GM19397 (cell line): ENCODE measurements at regions not wholly inside any gene's neighbourhood (a gene's known extent, or its start where the extent isn't known, plus 50 kb on each side); places are given as distances from the start of the nearest gene placed in this dataset.
"Not testable (repeated sequence)": the region's sequence is repeated elsewhere in the genome, so short reads cannot be mapped to it uniquely, and the experiment has no call there.

Experiments
- ATAC-seq: cut with Tn5 transposase; IDR thresholded peaks from one replicate; pipeline ENCODE4 v1.9.1; 2021; ENCODE audit warnings: mild to moderate bottlenecking, moderate library complexity; ENCODE audit not compliant: unreplicated experiment

- not testable (repeated sequence) for ATAC-seq
Measured at GRCh38 chr14:105620865-105621471, 94.6 kb downstream of the TMEM121 start.

GRCh38 chr14:105621479-105622328 is 95.3 kb downstream of the TMEM121 start:
- not testable (repeated sequence) for ATAC-seq

- no peak for ATAC-seq
Measured at GRCh38 chr14:105622329-105622955, 96.1 kb downstream of the TMEM121 start.

GRCh38 chr14:105623178-105623577 is 96.8 kb downstream of the TMEM121 start:
- not testable (repeated sequence) for ATAC-seq

- ATAC-seq: not testable (repeated sequence)
Measured at GRCh38 chr14:105624346-105624745, 98.0 kb downstream of the TMEM121 start.

- not testable (repeated sequence) for ATAC-seq
Measured at GRCh38 chr14:105624749-105625434, 98.5 kb downstream of the TMEM121 start.

GRCh38 chr14:105625448-105625847 is 99.1 kb downstream of the TMEM121 start:
- ATAC-seq: not testable (repeated sequence)

- not testable (repeated sequence) for ATAC-seq
Measured at GRCh38 chr14:105626111-105626510, 99.7 kb downstream of the TMEM121 start.

GRCh38 chr14:105626651-105627050 is 100.3 kb downstream of the TMEM121 start:
- not testable (repeated sequence) for ATAC-seq

GRCh38 chr14:105627287-105627686 is 100.9 kb downstream of the TMEM121 start:
- not testable (repeated sequence) for ATAC-seq

- no peak for ATAC-seq
Measured at GRCh38 chr14:105627701-105628100, 101.3 kb downstream of the TMEM121 start.

GRCh38 chr14:105628126-105628525 is 101.7 kb downstream of the TMEM121 start:
- not testable (repeated sequence) for ATAC-seq

GRCh38 chr14:105628531-105629067 is 102.2 kb downstream of the TMEM121 start:
- ATAC-seq: not testable (repeated sequence)

GRCh38 chr14:105629091-105629885 is 102.9 kb downstream of the TMEM121 start:
- not testable (repeated sequence) for ATAC-seq

- no peak for ATAC-seq
Measured at GRCh38 chr14:105629886-105630215, 103.5 kb downstream of the TMEM121 start.

- not testable (repeated sequence) for ATAC-seq
Measured at GRCh38 chr14:105630293-105630934, 104.0 kb downstream of the TMEM121 start.

- not testable (repeated sequence) for ATAC-seq
Measured at GRCh38 chr14:105630935-105631779, 104.8 kb downstream of the TMEM121 start.

- ATAC-seq: no peak
Measured at GRCh38 chr14:105632010-105632409, 105.6 kb downstream of the TMEM121 start.

GRCh38 chr14:105633596-105633995 is 107.2 kb downstream of the TMEM121 start:
- ATAC-seq: not testable (repeated sequence)
